ENCODE measurements at regions not wholly inside any gene's neighbourhood (a gene's known extent, or its start where the extent isn't known, plus 50 kb on each side); places are given as distances from the start of the nearest gene placed in this dataset.

DNA sequence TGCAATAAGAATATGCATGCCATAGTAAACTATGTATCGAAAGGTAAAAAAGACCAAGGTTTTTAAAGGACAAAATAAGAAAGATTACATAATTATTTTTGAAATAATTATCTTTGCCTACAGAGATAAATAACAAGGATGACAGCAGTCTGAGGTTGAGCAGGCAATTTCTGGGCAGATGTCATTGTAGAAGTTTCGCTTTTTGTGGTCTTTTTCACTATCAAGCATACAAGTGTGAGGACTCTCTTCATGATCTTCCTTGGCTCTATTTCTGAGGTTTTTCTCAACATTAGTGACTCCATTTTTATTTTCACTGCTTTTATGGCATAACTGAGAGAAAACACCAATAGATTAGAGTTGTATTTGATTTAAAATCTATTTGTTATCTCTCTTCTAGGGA is 1337.9 kb upstream of the EPHA6 start:
- POLR2A ChIA-PET: no interaction called here
- CTCF ChIA-PET: no interaction called here

DNA sequence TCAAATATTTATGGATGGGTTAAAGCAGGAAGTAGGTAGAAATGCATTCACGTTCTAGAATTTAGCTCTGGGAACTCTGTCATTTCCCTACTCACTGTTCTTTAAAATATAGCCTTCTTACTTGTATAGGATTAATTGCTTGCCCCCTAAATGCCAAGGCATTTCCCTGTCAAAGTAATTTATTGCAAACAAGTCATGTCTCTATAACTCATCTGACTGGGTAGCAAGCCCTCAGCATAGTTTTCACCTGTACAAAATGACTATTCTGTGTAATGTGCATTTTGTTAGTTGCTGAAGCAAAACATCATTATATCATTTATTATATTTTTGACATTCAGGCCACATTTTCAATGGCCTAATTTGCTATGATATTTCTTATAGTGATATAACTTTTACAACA is 1308.2 kb upstream of the EPHA6 start:
- POLR2A ChIA-PET: no interaction called here
- H3K36me3 ChIP-seq (ENCODE audit: control insufficient read depth in 4 of 4, insufficient read depth in 4 of 4, low read length in 3 of 4): no peaks in the 10 kb centered on the region
- H3K27ac ChIP-seq (ENCODE audit: insufficient read depth in 1 of 2, low read depth in 1 of 2, low read length in 2 of 2, poor library complexity in 1 of 2, severe bottlenecking in 2 of 2): no peak overlapping the region
- H3K27me3 ChIP-seq (replicated peaks in 2 of 5; ENCODE audit: control insufficient read depth in 4 of 5, insufficient read depth in 5 of 5, low read length in 4 of 5): no peaks in the 10 kb centered on the region
- DNase-seq: no peak
- no peaks in the 10 kb centered on the region for H3K9me3 ChIP-seq (ENCODE audit: control extremely low read depth in 1 of 5, control insufficient read depth in 4 of 5, insufficient read depth in 2 of 5, low read depth in 1 of 5, low read length in 4 of 5)
- H3K4me1 ChIP-seq (ENCODE audit: control extremely low read depth in 1 of 4, control insufficient read depth in 4 of 4, insufficient read depth in 4 of 4, low read length in 3 of 4): no peaks in the 10 kb centered on the region
- CTCF ChIA-PET: no interaction called here
- H3K4me3 ChIP-seq (ENCODE audit: control insufficient read depth in 1 of 7, extremely low read depth in 1 of 7, insufficient read depth in 4 of 7, low read depth in 2 of 7, low read length in 6 of 7): no peak overlapping the region
- WGBS (ENCODE audit: insufficient coverage): no CpG with 5 or more reads among the region's 1 CpG

More for the DNA sequence above, 1337.9 kb upstream of the EPHA6 start:
- WGBS (ENCODE audit: insufficient coverage): 100% methylated on average over 1 of the region's 2 CpGs
- Histone ChIP-seq H3K27me3 (replicated peaks in 2 of 5; ENCODE audit: control insufficient read depth in 4 of 5, insufficient read depth in 5 of 5, low read length in 4 of 5) (no peaks in the 10 kb centered on the region), H3K4me1 (ENCODE audit: control extremely low read depth in 1 of 4, control insufficient read depth in 4 of 4, insufficient read depth in 4 of 4, low read length in 3 of 4) (no peaks in the 10 kb centered on the region), H3K9me3 (ENCODE audit: control extremely low read depth in 1 of 5, control insufficient read depth in 4 of 5, insufficient read depth in 2 of 5, low read depth in 1 of 5, low read length in 4 of 5) (no peaks in the 10 kb centered on the region), H3K36me3 (ENCODE audit: control insufficient read depth in 4 of 4, insufficient read depth in 4 of 4, low read length in 3 of 4) (no peaks in the 10 kb centered on the region), H3K27ac (ENCODE audit: insufficient read depth in 1 of 2, low read depth in 1 of 2, low read length in 2 of 2, poor library complexity in 1 of 2, severe bottlenecking in 2 of 2) (no peak overlapping the region), H3K4me3 (ENCODE audit: control insufficient read depth in 1 of 7, extremely low read depth in 1 of 7, insufficient read depth in 4 of 7, low read depth in 2 of 7, low read length in 6 of 7) (no peak overlapping the region)
- no peak for DNase-seq

DNA sequence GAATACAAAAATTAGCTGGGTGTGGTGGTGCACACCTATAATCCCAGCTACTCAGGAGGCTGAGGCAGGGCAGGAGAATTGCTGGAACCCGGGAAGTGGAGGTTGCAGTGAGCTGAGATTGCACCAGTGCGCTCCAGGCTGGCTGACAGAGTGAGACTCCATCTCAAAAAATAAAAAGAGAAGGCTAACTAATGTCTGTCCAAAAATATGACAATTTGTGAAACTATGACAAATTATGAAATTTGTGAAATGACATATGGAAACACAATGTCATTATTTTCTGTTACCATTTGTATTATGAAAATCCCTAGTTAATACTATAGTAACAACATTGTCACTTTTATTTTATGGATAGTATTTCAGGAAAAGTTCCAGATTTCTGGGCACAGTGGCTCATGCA is 1306.3 kb upstream of the EPHA6 start:
- Histone ChIP-seq H3K4me1 (ENCODE audit: control extremely low read depth in 1 of 4, control insufficient read depth in 4 of 4, insufficient read depth in 4 of 4, low read length in 3 of 4) (no peaks in the 10 kb centered on the region), H3K27me3 (replicated peaks in 2 of 5; ENCODE audit: control insufficient read depth in 4 of 5, insufficient read depth in 5 of 5, low read length in 4 of 5) (no peaks in the 10 kb centered on the region), H3K27ac (ENCODE audit: insufficient read depth in 1 of 2, low read depth in 1 of 2, low read length in 2 of 2, poor library complexity in 1 of 2, severe bottlenecking in 2 of 2) (no peak overlapping the region), H3K36me3 (ENCODE audit: control insufficient read depth in 4 of 4, insufficient read depth in 4 of 4, low read length in 3 of 4) (no peaks in the 10 kb centered on the region), H3K4me3 (ENCODE audit: control insufficient read depth in 1 of 7, extremely low read depth in 1 of 7, insufficient read depth in 4 of 7, low read depth in 2 of 7, low read length in 6 of 7) (no peak overlapping the region), H3K9me3 (ENCODE audit: control extremely low read depth in 1 of 5, control insufficient read depth in 4 of 5, insufficient read depth in 2 of 5, low read depth in 1 of 5, low read length in 4 of 5) (no peaks in the 10 kb centered on the region)
- CTCF ChIA-PET: no interaction called here
- POLR2A ChIA-PET: no interaction called here
- no peak for DNase-seq
- 100% methylated on average over 2 of the region's 2 CpGs for WGBS (ENCODE audit: insufficient coverage)

DNA sequence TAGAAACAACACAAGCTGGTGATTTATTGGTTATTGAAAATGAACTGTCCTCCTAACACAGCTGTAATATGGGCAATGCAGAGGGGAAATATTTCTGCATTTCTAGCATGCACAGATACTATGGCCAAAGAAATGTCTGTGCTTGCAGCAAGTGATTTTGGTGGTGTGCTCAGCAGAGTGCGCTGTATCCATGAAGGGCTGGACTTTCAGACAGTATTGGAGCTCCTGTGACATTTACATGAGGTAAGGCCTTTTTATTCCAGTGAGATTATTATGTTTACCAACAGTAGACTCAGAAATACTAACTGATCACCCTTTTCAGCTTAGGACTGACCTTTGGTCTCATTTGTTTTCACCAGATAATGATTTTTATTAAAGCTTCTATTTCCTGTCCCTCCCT is 1302.6 kb upstream of the EPHA6 start:
- Histone ChIP-seq H3K4me1 (ENCODE audit: control extremely low read depth in 1 of 4, control insufficient read depth in 4 of 4, insufficient read depth in 4 of 4, low read length in 3 of 4) (no peaks in the 10 kb centered on the region), H3K27me3 (replicated peaks in 2 of 5; ENCODE audit: control insufficient read depth in 4 of 5, insufficient read depth in 5 of 5, low read length in 4 of 5) (no peaks in the 10 kb centered on the region), H3K27ac (ENCODE audit: insufficient read depth in 1 of 2, low read depth in 1 of 2, low read length in 2 of 2, poor library complexity in 1 of 2, severe bottlenecking in 2 of 2) (no peak overlapping the region), H3K4me3 (ENCODE audit: control insufficient read depth in 1 of 7, extremely low read depth in 1 of 7, insufficient read depth in 4 of 7, low read depth in 2 of 7, low read length in 6 of 7) (no peak overlapping the region), H3K36me3 (ENCODE audit: control insufficient read depth in 4 of 4, insufficient read depth in 4 of 4, low read length in 3 of 4) (no peaks in the 10 kb centered on the region), H3K9me3 (ENCODE audit: control extremely low read depth in 1 of 5, control insufficient read depth in 4 of 5, insufficient read depth in 2 of 5, low read depth in 1 of 5, low read length in 4 of 5) (no peaks in the 10 kb centered on the region)
- POLR2A ChIA-PET: no interaction called here
- WGBS (ENCODE audit: insufficient coverage): no CpG with 5 or more reads among the region's 1 CpG
- CTCF ChIA-PET: no interaction called here
- DNase-seq: no peak

DNA sequence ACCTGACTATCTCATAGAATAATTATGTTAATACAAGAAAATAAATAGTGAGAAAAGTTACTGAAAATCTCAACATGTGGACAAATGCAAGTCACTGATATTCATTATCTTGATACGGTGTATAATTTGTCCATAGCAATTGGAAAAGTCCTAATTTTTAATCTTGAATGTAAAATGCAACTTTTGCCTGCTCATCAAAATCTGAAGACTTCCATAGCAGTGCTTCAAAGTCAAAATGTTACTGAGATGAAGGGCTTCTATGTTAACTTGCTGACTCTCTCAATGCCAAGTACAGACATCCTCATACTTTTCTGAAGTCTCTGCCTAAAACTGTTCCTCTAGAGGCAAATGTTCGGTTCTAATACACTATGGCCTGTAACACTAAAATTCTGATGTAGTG is 1300.1 kb upstream of the EPHA6 start:
- WGBS (ENCODE audit: insufficient coverage): 100% methylated on average over 1 of the region's 2 CpGs
- no peak for DNase-seq
- Histone ChIP-seq H3K4me3 (ENCODE audit: control insufficient read depth in 1 of 7, extremely low read depth in 1 of 7, insufficient read depth in 4 of 7, low read depth in 2 of 7, low read length in 6 of 7) (no peak overlapping the region), H3K36me3 (ENCODE audit: control insufficient read depth in 4 of 4, insufficient read depth in 4 of 4, low read length in 3 of 4) (no peaks in the 10 kb centered on the region), H3K27me3 (replicated peaks in 2 of 5; ENCODE audit: control insufficient read depth in 4 of 5, insufficient read depth in 5 of 5, low read length in 4 of 5) (no peaks in the 10 kb centered on the region), H3K4me1 (ENCODE audit: control extremely low read depth in 1 of 4, control insufficient read depth in 4 of 4, insufficient read depth in 4 of 4, low read length in 3 of 4) (no peaks in the 10 kb centered on the region), H3K9me3 (ENCODE audit: control extremely low read depth in 1 of 5, control insufficient read depth in 4 of 5, insufficient read depth in 2 of 5, low read depth in 1 of 5, low read length in 4 of 5) (no peaks in the 10 kb centered on the region), H3K27ac (ENCODE audit: insufficient read depth in 1 of 2, low read depth in 1 of 2, low read length in 2 of 2, poor library complexity in 1 of 2, severe bottlenecking in 2 of 2) (no peak overlapping the region)
- CTCF ChIA-PET: no interaction called here
- POLR2A ChIA-PET: no interaction called here

DNA sequence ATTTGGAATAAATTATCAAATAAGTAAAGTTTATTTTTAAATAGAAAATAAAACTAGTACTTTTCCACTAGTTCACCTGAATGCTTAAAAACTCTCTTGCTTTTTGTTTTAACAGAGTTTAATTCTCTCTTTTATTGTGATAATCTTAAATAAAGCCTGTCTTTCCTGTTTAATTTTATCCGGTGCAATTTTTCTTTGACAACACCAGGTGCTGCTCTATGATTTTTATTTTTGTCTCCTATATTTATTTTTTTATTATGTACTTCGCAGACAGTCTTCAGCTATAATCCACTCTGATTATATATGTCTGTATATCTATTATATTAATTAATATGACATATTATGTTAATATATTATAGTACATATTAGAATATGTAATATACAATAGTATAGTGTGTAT is 1293.0 kb upstream of the EPHA6 start:
- H3K4me3 ChIP-seq (ENCODE audit: control insufficient read depth in 1 of 7, extremely low read depth in 1 of 7, insufficient read depth in 4 of 7, low read depth in 2 of 7, low read length in 6 of 7): no peak overlapping the region
- no peaks in the 10 kb centered on the region for H3K27me3 ChIP-seq (replicated peaks in 2 of 5; ENCODE audit: control insufficient read depth in 4 of 5, insufficient read depth in 5 of 5, low read length in 4 of 5)
- no CpG with 5 or more reads among the region's 2 CpGs for WGBS (ENCODE audit: insufficient coverage)
- H3K36me3 ChIP-seq (ENCODE audit: control insufficient read depth in 4 of 4, insufficient read depth in 4 of 4, low read length in 3 of 4): no peaks in the 10 kb centered on the region
- no peaks in the 10 kb centered on the region for H3K9me3 ChIP-seq (ENCODE audit: control extremely low read depth in 1 of 5, control insufficient read depth in 4 of 5, insufficient read depth in 2 of 5, low read depth in 1 of 5, low read length in 4 of 5)
- ChIA-PET POLR2A (no interaction called here), CTCF (no interaction called here)
- no peak for DNase-seq
- no peaks in the 10 kb centered on the region for H3K4me1 ChIP-seq (ENCODE audit: control extremely low read depth in 1 of 4, control insufficient read depth in 4 of 4, insufficient read depth in 4 of 4, low read length in 3 of 4)
- no peak overlapping the region for H3K27ac ChIP-seq (ENCODE audit: insufficient read depth in 1 of 2, low read depth in 1 of 2, low read length in 2 of 2, poor library complexity in 1 of 2, severe bottlenecking in 2 of 2)

DNA sequence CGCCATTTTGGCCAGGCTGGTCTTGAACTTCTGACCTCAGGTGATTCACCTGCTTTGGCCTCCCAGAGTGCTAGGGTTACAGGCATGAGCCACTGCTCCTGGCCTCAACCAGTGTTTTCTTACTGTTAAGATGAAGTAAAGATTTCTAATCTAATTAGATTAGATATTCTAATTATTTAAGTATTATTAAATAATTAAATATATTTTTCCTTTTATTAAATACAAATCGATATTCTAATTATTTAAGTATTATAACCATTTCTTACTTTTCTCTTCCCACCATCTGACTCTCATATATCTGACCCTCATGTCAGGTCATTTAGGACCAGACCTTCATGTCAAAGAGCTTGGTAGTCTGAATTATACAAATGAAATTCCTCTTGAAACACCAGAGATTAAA is 1291.9 kb upstream of the EPHA6 start:
- Histone ChIP-seq H3K36me3 (ENCODE audit: control insufficient read depth in 4 of 4, insufficient read depth in 4 of 4, low read length in 3 of 4) (no peaks in the 10 kb centered on the region), H3K27ac (ENCODE audit: insufficient read depth in 1 of 2, low read depth in 1 of 2, low read length in 2 of 2, poor library complexity in 1 of 2, severe bottlenecking in 2 of 2) (no peak overlapping the region)
- WGBS (ENCODE audit: insufficient coverage): 100% methylated on average over 1 of the region's 2 CpGs

More for the DNA sequence above, 1291.9 kb upstream of the EPHA6 start:
- Histone ChIP-seq H3K4me3 (ENCODE audit: control insufficient read depth in 1 of 7, extremely low read depth in 1 of 7, insufficient read depth in 4 of 7, low read depth in 2 of 7, low read length in 6 of 7) (no peak overlapping the region), H3K27me3 (replicated peaks in 2 of 5; ENCODE audit: control insufficient read depth in 4 of 5, insufficient read depth in 5 of 5, low read length in 4 of 5) (no peaks in the 10 kb centered on the region), H3K9me3 (ENCODE audit: control extremely low read depth in 1 of 5, control insufficient read depth in 4 of 5, insufficient read depth in 2 of 5, low read depth in 1 of 5, low read length in 4 of 5) (no peaks in the 10 kb centered on the region), H3K4me1 (ENCODE audit: control extremely low read depth in 1 of 4, control insufficient read depth in 4 of 4, insufficient read depth in 4 of 4, low read length in 3 of 4) (no peaks in the 10 kb centered on the region)
- DNase-seq: no peak
- POLR2A ChIA-PET: no interaction called here
- CTCF ChIA-PET: no interaction called here
